ENCODE measurements at regions not wholly inside any gene's neighbourhood (a gene's known extent, or its start where the extent isn't known, plus 50 kb on each side); places are given as distances from the start of the nearest gene placed in this dataset.

GRCh38 chr3:150220041-150220440, 188.1 kb upstream of the TSC22D2 start:
- intact Hi-C loops (cut with DNase I): loop anchor here (5.0 to 10.0 kb wide), 2 partner anchors 155 to 277 kb away; no protein-coding TSS in a partner anchor
- DNase-seq (ENCODE audit: low spot score): no peak

GRCh38 chr3:150218841-150219240, 189.3 kb upstream of the TSC22D2 start:
- TF ChIP-seq POLR2A (IDR thresholded peaks at IDR 0.05) (no peak), POLR2AphosphoS5 (IDR thresholded peaks at IDR 0.05) (no peak), CTCF (IDR thresholded peaks at IDR 0.05) (no peak)
- DNase-seq (ENCODE audit: low spot score): no peak
- no peak overlapping the region for H3K4me3 ChIP-seq
- no peaks in the 10 kb centered on the region for H3K9me3 ChIP-seq
- no peaks in the 10 kb centered on the region for H3K36me3 ChIP-seq
- no peaks in the 10 kb centered on the region for H3K4me1 ChIP-seq (replicated peaks)
- 90% methylated on average over 3 of the region's 3 CpGs for WGBS
- intact Hi-C loops (cut with DNase I): no loop called here
- no peaks in the 10 kb centered on the region for H3K27me3 ChIP-seq (replicated peaks; ENCODE audit: insufficient read depth)
- no peak overlapping the region for H3K27ac ChIP-seq

More at GRCh38 chr3:150220041-150220440, 188.1 kb upstream of the TSC22D2 start:
- H3K27ac ChIP-seq: no peak overlapping the region
- no peaks in the 10 kb centered on the region for H3K36me3 ChIP-seq
- WGBS: 92% methylated on average over 3 of the region's 3 CpGs
- H3K4me1 ChIP-seq (replicated peaks): no peaks in the 10 kb centered on the region
- H3K27me3 ChIP-seq (replicated peaks; ENCODE audit: insufficient read depth): no peaks in the 10 kb centered on the region
- TF ChIP-seq POLR2A (IDR thresholded peaks at IDR 0.05) (no peak), POLR2AphosphoS5 (IDR thresholded peaks at IDR 0.05) (no peak), CTCF (IDR thresholded peaks at IDR 0.05) (no peak)
- no peaks in the 10 kb centered on the region for H3K9me3 ChIP-seq
- no peak overlapping the region for H3K4me3 ChIP-seq

- 77% methylated on average over 4 of the region's 4 CpGs for WGBS
- DNase-seq (ENCODE audit: low spot score): no peak
Observed at GRCh38 chr3:150218236-150218635, 189.9 kb upstream of the TSC22D2 start.

GRCh38 chr3:150217691-150218090, 190.4 kb upstream of the TSC22D2 start:
- H3K36me3 ChIP-seq: no peaks in the 10 kb centered on the region
- H3K27me3 ChIP-seq (replicated peaks; ENCODE audit: insufficient read depth): no peaks in the 10 kb centered on the region
- 95% methylated on average over 4 of the region's 4 CpGs for WGBS
- TF ChIP-seq CTCF (IDR thresholded peaks at IDR 0.05) (no peak), POLR2A (IDR thresholded peaks at IDR 0.05) (no peak), POLR2AphosphoS5 (IDR thresholded peaks at IDR 0.05) (no peak)
- intact Hi-C loops (cut with DNase I): no loop called here
- H3K4me1 ChIP-seq (replicated peaks): no peaks in the 10 kb centered on the region
- DNase-seq (ENCODE audit: low spot score): no peak
- no peak overlapping the region for H3K27ac ChIP-seq
- H3K4me3 ChIP-seq: no peak overlapping the region
- no peaks in the 10 kb centered on the region for H3K9me3 ChIP-seq

More at GRCh38 chr3:150218236-150218635, 189.9 kb upstream of the TSC22D2 start:
- H3K4me1 ChIP-seq (replicated peaks): no peaks in the 10 kb centered on the region
- no peak overlapping the region for H3K27ac ChIP-seq
- intact Hi-C loops (cut with DNase I): no loop called here
- TF ChIP-seq POLR2AphosphoS5 (IDR thresholded peaks at IDR 0.05) (no peak), CTCF (IDR thresholded peaks at IDR 0.05) (no peak), POLR2A (IDR thresholded peaks at IDR 0.05) (no peak)
- no peaks in the 10 kb centered on the region for H3K36me3 ChIP-seq
- H3K4me3 ChIP-seq: no peak overlapping the region
- no peaks in the 10 kb centered on the region for H3K9me3 ChIP-seq
- H3K27me3 ChIP-seq (replicated peaks; ENCODE audit: insufficient read depth): no peaks in the 10 kb centered on the region

- DNase-seq (ENCODE audit: low spot score): no peak
- H3K27me3 ChIP-seq (replicated peaks; ENCODE audit: insufficient read depth): no peaks in the 10 kb centered on the region
- H3K36me3 ChIP-seq: no peaks in the 10 kb centered on the region
- 82% methylated on average over 9 of the region's 9 CpGs for WGBS
- no peak overlapping the region for H3K27ac ChIP-seq
- no peak overlapping the region for H3K4me3 ChIP-seq
- H3K4me1 ChIP-seq (replicated peaks): no peaks in the 10 kb centered on the region
- TF ChIP-seq POLR2A (IDR thresholded peaks at IDR 0.05): no peak
- TF ChIP-seq CTCF (IDR thresholded peaks at IDR 0.05): no peak
- no peak for TF ChIP-seq POLR2AphosphoS5 (IDR thresholded peaks at IDR 0.05)
- H3K9me3 ChIP-seq: no peaks in the 10 kb centered on the region
- intact Hi-C loops (cut with DNase I): no loop called here
Observed at GRCh38 chr3:150216866-150217600, 191.1 kb upstream of the TSC22D2 start.
